Coronary artery (tissue), 2 donors: ENCODE measurements at regions not wholly inside any gene's neighbourhood (a gene's known extent, or its start where the extent isn't known, plus 50 kb on each side); places are given as distances from the start of the nearest gene placed in this dataset.

Source experiments
- DNase-seq: peaks from one replicate; pipeline ENCODE4 v3.0.0-alpha.2; 2017; ENCODE audit warnings: low spot score
- H3K27ac ChIP-seq, 2 donors: fragments of 200-600 bp; sonication (generic); one replicate each; pipeline ENCODE4 v1.5.1; 2016 to 2019
- H3K4me3 ChIP-seq: fragments of 200-600 bp; sonication (generic); 2 replicates; pipeline ENCODE4 v1.5.1; 2016; ENCODE audit warnings: mild to moderate bottlenecking, moderate library complexity
- CTCF ChIP-seq: fragments of 200-600 bp; sonication (generic); IDR thresholded peaks from one replicate; pipeline ENCODE4 v1.5.1; 2019; ENCODE audit warnings: antibody characterized with exemption

GRCh38 chr5:98041661-98042060, 731.8 kb upstream of the RGMB start:
- H3K4me3 ChIP-seq = no peak overlapping the region
- no peak for TF ChIP-seq CTCF
- no peak for DNase-seq
- H3K27ac ChIP-seq = no peak overlapping the region

DNA sequence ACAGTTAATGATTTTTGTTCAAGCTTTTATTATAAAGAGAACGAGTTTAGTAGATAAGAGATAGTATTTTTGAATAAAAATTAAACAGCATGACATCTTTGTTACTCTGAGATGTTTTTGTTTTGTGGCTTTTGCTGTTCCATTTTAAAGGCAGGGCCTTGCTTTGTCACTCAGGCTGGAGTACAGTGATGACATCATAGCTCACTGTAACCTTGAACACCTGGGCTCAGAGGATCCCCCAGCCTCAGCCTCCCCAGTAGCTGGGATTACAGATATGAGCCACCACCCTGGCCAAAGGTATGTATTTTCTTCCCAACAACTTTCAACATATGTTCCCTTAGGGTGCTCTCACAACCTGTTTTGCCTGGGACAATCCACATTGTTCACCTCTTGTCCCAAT, 730.9 kb upstream of the RGMB start:
- no peak for TF ChIP-seq CTCF
- no peak for DNase-seq
- H3K27ac ChIP-seq = no peak overlapping the region

GRCh38 chr5:98042961-98043360, 730.5 kb upstream of the RGMB start:
- no peak for TF ChIP-seq CTCF
- DNase-seq = no peak
- Histone ChIP-seq H3K27ac (no peak overlapping the region), H3K4me3 (no peak overlapping the region)

More for the DNA sequence above, 730.9 kb upstream of the RGMB start:
- H3K4me3 ChIP-seq = no peak overlapping the region

DNA sequence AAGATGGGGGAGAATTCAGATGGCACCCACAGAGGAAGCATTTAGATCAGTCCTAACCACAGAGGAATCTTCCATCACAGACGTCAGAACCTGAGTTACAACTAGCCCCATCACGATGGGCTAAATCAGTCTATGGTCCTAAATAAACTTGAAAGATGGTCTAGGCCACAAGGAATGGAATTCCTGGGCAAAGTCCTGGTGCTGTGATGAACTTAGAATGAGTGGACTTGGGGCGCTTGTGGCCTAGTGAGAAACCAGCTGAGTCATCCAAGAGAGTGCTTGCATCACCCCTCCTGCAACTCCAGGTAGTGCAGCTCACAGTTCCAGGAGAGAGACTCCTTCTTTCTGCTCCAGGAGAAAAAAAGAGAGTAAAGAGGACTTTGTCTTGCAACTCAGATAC, 722.9 kb upstream of the RGMB start:
- H3K4me3 ChIP-seq = no peak overlapping the region
- DNase-seq = no peak
- TF ChIP-seq CTCF = no peak
- no peak overlapping the region for H3K27ac ChIP-seq

DNA sequence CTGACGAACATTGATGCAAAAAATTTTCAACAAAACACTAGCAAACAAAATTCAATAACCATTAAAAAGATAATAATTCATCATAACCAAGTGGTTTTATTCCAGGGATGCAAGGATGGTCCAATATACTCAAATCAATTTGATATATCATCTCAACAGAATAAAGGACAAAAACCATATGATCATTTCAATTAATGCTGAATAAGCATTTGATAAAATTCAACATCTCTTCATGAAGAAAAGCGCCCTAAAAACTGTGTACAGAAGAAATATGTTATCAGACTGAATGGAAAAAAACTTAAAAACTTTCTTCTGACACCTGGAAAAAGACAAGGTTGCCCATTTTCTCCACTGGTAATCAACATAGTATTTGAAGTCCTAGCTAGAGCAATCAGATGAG, 720.3 kb upstream of the RGMB start:
- no peak for TF ChIP-seq CTCF
- Histone ChIP-seq H3K4me3 (no peak overlapping the region), H3K27ac (no peak overlapping the region)
- no peak for DNase-seq

- H3K4me3 ChIP-seq = no peak overlapping the region
- no peak for DNase-seq
- no peak for TF ChIP-seq CTCF
Observed at GRCh38 chr5:98060148-98060547, 713.3 kb upstream of the RGMB start.

DNA sequence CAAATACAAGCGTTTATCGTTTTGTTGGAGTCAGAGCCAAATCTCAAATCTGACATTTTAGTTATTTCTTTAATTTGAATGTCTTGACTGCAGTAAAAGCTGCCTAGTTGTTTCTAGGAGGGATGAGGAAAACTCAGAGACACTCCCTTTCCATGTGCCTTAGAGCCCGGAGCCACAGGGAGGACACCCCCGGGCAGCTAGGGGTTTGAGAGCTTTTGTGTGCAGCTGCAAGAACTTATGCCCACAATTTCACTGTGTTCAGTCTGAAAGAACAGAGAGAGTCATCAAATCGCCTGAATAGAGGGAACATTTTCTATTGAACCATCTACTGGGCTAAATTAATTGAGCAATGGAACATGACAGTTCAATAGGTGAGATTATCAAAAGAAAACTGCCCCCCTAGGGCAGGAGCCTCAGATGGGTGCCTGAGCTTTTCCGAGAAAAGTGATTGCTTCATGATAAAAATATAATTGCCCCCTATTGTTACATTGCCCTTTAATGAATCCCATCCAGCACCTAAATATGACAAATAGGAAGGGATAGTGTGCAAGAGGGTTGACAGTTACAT, 709.3 kb upstream of the RGMB start:
- no peak overlapping the region for H3K27ac ChIP-seq
- H3K4me3 ChIP-seq = no peak overlapping the region
- TF ChIP-seq CTCF = no peak
- DNase-seq = no peak

More at GRCh38 chr5:98060148-98060547, 713.3 kb upstream of the RGMB start:
- no peak overlapping the region for H3K27ac ChIP-seq
